OCI-LY1 (cell line): ENCODE measurements at regions not wholly inside any gene's neighbourhood (a gene's known extent, or its start where the extent isn't known, plus 50 kb on each side); places are given as distances from the start of the nearest gene placed in this dataset.

Source experiments
- H2AFZ ChIP-seq: fragments of 200-600 bp; sonication (generic), shearing (Covaris generic); 2 replicates; pipeline ENCODE4 v1.6.0; 2014; ENCODE audit warnings: antibody characterized with exemption, mild to moderate bottlenecking, low read length
- H3F3A ChIP-seq: fragments of 200-600 bp; sonication (generic), shearing (Covaris generic); 2 replicates; pipeline ENCODE4 v1.6.0; 2014; ENCODE audit warnings: mild to moderate bottlenecking, antibody characterized with exemption, low read length, moderate library complexity; ENCODE audit not compliant: insufficient read depth
- H3K27ac ChIP-seq: fragments of 200-600 bp; sonication (generic); 2 replicates; pipeline ENCODE4 v1.5.1; 2014; ENCODE audit warnings: low read length, mixed run types, mild to moderate bottlenecking, low read depth; ENCODE audit not compliant: poor library complexity, severe bottlenecking
- H3K27me3 ChIP-seq: fragments of 200-600 bp; sonication (generic); 2 replicates; pipeline ENCODE4 v1.6.0; 2014; ENCODE audit warnings: antibody characterized with exemption, mild to moderate bottlenecking, low read length, moderate library complexity; ENCODE audit not compliant: insufficient read depth
- H3K36me3 ChIP-seq: fragments of 200-600 bp; sonication (generic); 2 replicates; pipeline ENCODE4 v1.6.1; 2014; ENCODE audit warnings: mild to moderate bottlenecking, antibody characterized with exemption, low read length, moderate library complexity, mixed read lengths; ENCODE audit not compliant: insufficient read depth
- H3K4me1 ChIP-seq: fragments of 200-600 bp; sonication (generic); 2 replicates; pipeline ENCODE4 v1.5.1; 2014; ENCODE audit warnings: mild to moderate bottlenecking, low read length, moderate library complexity; ENCODE audit not compliant: insufficient read depth, severe bottlenecking
- H3K4me2 ChIP-seq: fragments of 200-600 bp; sonication (generic), shearing (Covaris generic); 2 replicates; pipeline ENCODE4 v1.6.1; 2014; ENCODE audit warnings: low read length
- H3K4me3 ChIP-seq: fragments of 200-600 bp; sonication (generic); 2 replicates; pipeline ENCODE4 v1.5.1; 2014; ENCODE audit warnings: low read length, low read depth, mild to moderate bottlenecking, mixed read lengths; ENCODE audit not compliant: poor library complexity, severe bottlenecking
- H3K79me2 ChIP-seq: fragments of 200-600 bp; shearing (Covaris generic); 2 replicates; pipeline ENCODE4 v1.6.1; 2016; ENCODE audit warnings: mixed run types, low read length, mixed read lengths; ENCODE audit not compliant: insufficient read depth
- H3K9ac ChIP-seq: fragments of 200-600 bp; sonication (generic), shearing (Covaris generic); 2 replicates; pipeline ENCODE4 v1.6.1; 2014; ENCODE audit warnings: mild to moderate bottlenecking, low read length, mixed read lengths
- H3K9me2 ChIP-seq: fragments of 200-600 bp; sonication (generic), shearing (Covaris generic); 2 replicates; pipeline ENCODE4 v1.6.1; 2014; ENCODE audit warnings: low read depth, mild to moderate bottlenecking, low read length, mixed read lengths
- H3K9me3 ChIP-seq: fragments of 200-600 bp; shearing (Covaris generic); 2 replicates; pipeline ENCODE4 v1.6.1; 2014; ENCODE audit warnings: low read length, mixed read lengths
- H4K20me1 ChIP-seq: fragments of 200-600 bp; sonication (generic), shearing (Covaris generic); 2 replicates; pipeline ENCODE4 v1.6.0; 2016; ENCODE audit warnings: mild to moderate bottlenecking, low read length; ENCODE audit not compliant: insufficient read depth
- EZH2 ChIP-seq: fragments of 200-600 bp; sonication (generic), shearing (Covaris generic); IDR thresholded peaks from 2 replicates; pipeline ENCODE4 v1.8.0; 2017; ENCODE audit warnings: borderline replicate concordance, mixed run types, mild to moderate bottlenecking, antibody characterized with exemption, low read length, moderate library complexity, mixed read lengths
- TF ChIP-seq, protein P1 (sequence below): fragments of 200-600 bp; sonication (generic), shearing (Covaris generic); IDR thresholded peaks from 2 replicates; pipeline ENCODE4 v1.5.1; 2017; ENCODE audit warnings: mild to moderate bottlenecking, antibody characterized with exemption, low read length, moderate library complexity, mixed read lengths

DNA sequence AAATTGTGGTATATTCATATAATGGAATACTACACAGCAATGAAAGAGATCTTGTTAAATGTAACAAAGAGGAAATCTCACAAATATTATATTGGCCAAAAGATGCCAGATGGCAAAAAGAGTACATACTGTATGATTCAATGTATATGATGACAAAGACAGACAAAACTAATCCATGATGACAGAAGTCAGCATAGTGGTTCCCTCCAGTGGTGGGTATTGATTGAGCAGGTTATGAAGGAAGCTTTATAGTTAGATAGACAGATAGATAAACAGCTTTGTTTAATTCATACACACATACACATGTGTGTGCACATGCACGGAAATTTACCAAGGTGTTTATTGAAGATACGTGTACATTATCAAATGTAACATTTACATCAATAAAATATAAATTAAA, 74.4 kb upstream of the SMIM36 start:
- Histone ChIP-seq H3K9me3 (no peaks in the 10 kb centered on the region), H3K4me3 (no peak overlapping the region), H3F3A (no peaks in the 10 kb centered on the region), H2AFZ (no peak overlapping the region), H3K4me1 (no peaks in the 10 kb centered on the region), H3K9ac (no peak overlapping the region), H3K4me2 (no peak overlapping the region), H3K27ac (no peak overlapping the region), H3K27me3 (peaks cover 3% of the 10 kb centered on the region; the same call in 1 of the 2 replicates), H3K79me2 (no peaks in the 10 kb centered on the region), H3K9me2 (no peaks in the 10 kb centered on the region), H4K20me1 (no peaks in the 10 kb centered on the region), H3K36me3 (no peaks in the 10 kb centered on the region)
- TF ChIP-seq, protein P1, sequence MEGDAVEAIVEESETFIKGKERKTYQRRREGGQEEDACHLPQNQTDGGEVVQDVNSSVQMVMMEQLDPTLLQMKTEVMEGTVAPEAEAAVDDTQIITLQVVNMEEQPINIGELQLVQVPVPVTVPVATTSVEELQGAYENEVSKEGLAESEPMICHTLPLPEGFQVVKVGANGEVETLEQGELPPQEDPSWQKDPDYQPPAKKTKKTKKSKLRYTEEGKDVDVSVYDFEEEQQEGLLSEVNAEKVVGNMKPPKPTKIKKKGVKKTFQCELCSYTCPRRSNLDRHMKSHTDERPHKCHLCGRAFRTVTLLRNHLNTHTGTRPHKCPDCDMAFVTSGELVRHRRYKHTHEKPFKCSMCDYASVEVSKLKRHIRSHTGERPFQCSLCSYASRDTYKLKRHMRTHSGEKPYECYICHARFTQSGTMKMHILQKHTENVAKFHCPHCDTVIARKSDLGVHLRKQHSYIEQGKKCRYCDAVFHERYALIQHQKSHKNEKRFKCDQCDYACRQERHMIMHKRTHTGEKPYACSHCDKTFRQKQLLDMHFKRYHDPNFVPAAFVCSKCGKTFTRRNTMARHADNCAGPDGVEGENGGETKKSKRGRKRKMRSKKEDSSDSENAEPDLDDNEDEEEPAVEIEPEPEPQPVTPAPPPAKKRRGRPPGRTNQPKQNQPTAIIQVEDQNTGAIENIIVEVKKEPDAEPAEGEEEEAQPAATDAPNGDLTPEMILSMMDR = no peak
- no peak for TF ChIP-seq EZH2

DNA sequence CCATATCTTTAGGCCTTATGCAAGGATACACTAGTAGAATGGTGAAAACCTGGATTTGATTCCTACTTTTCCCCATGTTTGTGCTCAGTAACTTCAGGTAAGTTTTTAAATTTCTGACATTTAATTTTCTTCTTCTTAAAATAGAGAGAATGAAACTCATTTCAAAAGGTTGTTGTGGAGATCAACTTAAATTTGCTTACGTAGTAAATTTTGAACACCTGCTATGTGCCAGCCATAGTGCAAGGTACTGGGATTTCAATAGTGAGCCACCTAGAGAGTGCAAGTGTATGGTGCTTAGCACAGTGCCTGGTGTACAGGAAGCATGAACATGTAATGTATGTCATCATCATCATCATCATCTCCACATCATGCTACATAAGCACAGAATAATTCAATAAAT, 73.6 kb upstream of the SMIM36 start:
- no peaks in the 10 kb centered on the region for H3K9me3 ChIP-seq
- no peaks in the 10 kb centered on the region for H3K36me3 ChIP-seq
- no peak overlapping the region for H3K9ac ChIP-seq
- H3K4me1 ChIP-seq = no peaks in the 10 kb centered on the region
- H3K79me2 ChIP-seq = no peaks in the 10 kb centered on the region
- no peak for TF ChIP-seq EZH2
- TF ChIP-seq, protein P1 = no peak
- no peak overlapping the region for H2AFZ ChIP-seq
- H3K27ac ChIP-seq = no peak overlapping the region
- H3K9me2 ChIP-seq = no peaks in the 10 kb centered on the region
- no peak overlapping the region for H3K4me2 ChIP-seq
- no peaks in the 10 kb centered on the region for H3F3A ChIP-seq
- H4K20me1 ChIP-seq = no peaks in the 10 kb centered on the region
- no peak overlapping the region for H3K4me3 ChIP-seq
- H3K27me3 ChIP-seq = peaks cover 3% of the 10 kb centered on the region; the same call in 1 of the 2 replicates

- Histone ChIP-seq H3K4me2 (no peak overlapping the region), H3K36me3 (no peaks in the 10 kb centered on the region), H3K79me2 (no peaks in the 10 kb centered on the region), H3K9me2 (no peaks in the 10 kb centered on the region), H3F3A (no peaks in the 10 kb centered on the region), H3K27me3 (peaks cover 3% of the 10 kb centered on the region; the same call in 1 of the 2 replicates), H3K27ac (no peak overlapping the region), H3K9me3 (no peaks in the 10 kb centered on the region), H4K20me1 (no peaks in the 10 kb centered on the region), H2AFZ (no peak overlapping the region), H3K4me3 (no peak overlapping the region), H3K4me1 (no peaks in the 10 kb centered on the region), H3K9ac (no peak overlapping the region)
- no peak for TF ChIP-seq EZH2
- TF ChIP-seq, protein P1 = no peak
Observed at GRCh38 chr17:55584055-55584685, 72.9 kb upstream of the SMIM36 start.
